IMR-90 (cell line): ENCODE measurements at regions not wholly inside any gene's neighbourhood (a gene's known extent, or its start where the extent isn't known, plus 50 kb on each side); places are given as distances from the start of the nearest gene placed in this dataset.
A peak's percentile ranks its signal among the peaks of the same experiment; 100 is the strongest.

Experiments
- ATAC-seq: fragments of 200-7000 bp; cut with Tn5 transposase; 2 replicates; pipeline ENCODE4 v1.9.1; 2020; ENCODE audit warnings: low read depth, mild to moderate bottlenecking, moderate library complexity
- BruUV-seq: library from RNA; stranded (reverse); fragments of 400-500 nt; replicated peaks from 2 replicates; lab custom pipeline; 2021; lab: Mats Ljungman, UMichigan
- CTCF ChIA-PET: fragments of 300-600 bp; formaldehyde crosslinking; extraction: SDS; loops from one replicate; lab custom pipeline; 2021; ENCODE audit warnings: antibody characterized with exemption; lab: Yijun Ruan, JAX
- POLR2A ChIA-PET: fragments of 300-600 bp; sonication (Branson Sonifier 250); formaldehyde crosslinking; loops from one replicate; lab custom pipeline; 2022; ENCODE audit warnings: antibody characterized with exemption; ENCODE audit not compliant: unreplicated experiment; lab: Charles Lee
- DNase-seq: peaks from one replicate; pipeline ENCODE4 v3.0.0; 2013
- H2AFZ ChIP-seq: replicated peaks from 2 replicates; pipeline ENCODE3; 2013; ENCODE audit warnings: low read length, mild to moderate bottlenecking; ENCODE audit not compliant: poor library complexity
- H2AK5ac ChIP-seq: 2 replicates; pipeline ENCODE4 v1.6.1; 2013; ENCODE audit warnings: low read depth, low read length, inconsistent platforms
- H2AK9ac ChIP-seq: replicated peaks from 2 replicates; pipeline ENCODE3; 2013; ENCODE audit warnings: mild to moderate bottlenecking, low read depth, low read length, moderate library complexity; ENCODE audit not compliant: poor library complexity
- H2BK120ac ChIP-seq: 2 replicates; pipeline ENCODE4 v1.6.1; 2013; ENCODE audit warnings: low read depth, low read length, inconsistent platforms
- H2BK15ac ChIP-seq: 3 replicates; pipeline ENCODE4 v1.6.1; 2013; ENCODE audit warnings: low read depth, low read length, inconsistent platforms
- H2BK20ac ChIP-seq: 2 replicates; pipeline ENCODE4 v1.6.1; 2013; ENCODE audit warnings: low read depth, mild to moderate bottlenecking, inconsistent platforms, low read length, moderate library complexity
- H2BK5ac ChIP-seq: 2 replicates; pipeline ENCODE4 v1.6.1; 2013; ENCODE audit warnings: mild to moderate bottlenecking, low read depth, low read length, inconsistent platforms; ENCODE audit not compliant: poor library complexity, severe bottlenecking
- H3K14ac ChIP-seq: replicated peaks from 2 replicates; pipeline ENCODE4 v1.6.1; 2013; ENCODE audit warnings: low read depth, low read length, inconsistent platforms
- H3K18ac ChIP-seq: 2 replicates; pipeline ENCODE4 v1.6.1; 2013; ENCODE audit warnings: low read depth, low read length, control low read depth
- H3K23ac ChIP-seq: 2 replicates; pipeline ENCODE4 v1.6.1; 2013; ENCODE audit warnings: low read depth, low read length, inconsistent platforms
- H3K27ac ChIP-seq: 2 replicates; pipeline ENCODE4 v1.5.1; 2013; ENCODE audit warnings: mild to moderate bottlenecking, control low read depth, low read length; ENCODE audit not compliant: insufficient read depth
- H3K27me3 ChIP-seq: 2 replicates; pipeline ENCODE4 v1.6.1; 2013; ENCODE audit warnings: low read length; ENCODE audit not compliant: control insufficient read depth, insufficient read depth
- H3K36me3 ChIP-seq: 2 replicates; pipeline ENCODE4 v1.6.1; 2013; ENCODE audit warnings: low read length, mixed read lengths; ENCODE audit not compliant: control insufficient read depth, insufficient read depth
- H3K4ac ChIP-seq: 2 replicates; pipeline ENCODE4 v1.6.1; 2013; ENCODE audit warnings: low read depth, low read length, inconsistent platforms
- H3K4me1 ChIP-seq: 2 replicates; pipeline ENCODE4 v1.6.1; 2013; ENCODE audit warnings: low read length, mixed read lengths; ENCODE audit not compliant: control insufficient read depth, insufficient read depth
- H3K4me2 ChIP-seq: 2 replicates; pipeline ENCODE4 v1.6.1; 2013; ENCODE audit warnings: low read depth, mild to moderate bottlenecking, control low read depth, low read length, moderate library complexity
- H3K4me3 ChIP-seq: 2 replicates; pipeline ENCODE4 v1.5.1; 2013; ENCODE audit warnings: low read depth, mild to moderate bottlenecking, control low read depth, low read length, moderate library complexity; ENCODE audit not compliant: insufficient read depth
- H3K56ac ChIP-seq: 2 replicates; pipeline ENCODE4 v1.6.1; 2013; ENCODE audit warnings: low read length, inconsistent platforms; ENCODE audit not compliant: insufficient read depth; ENCODE audit errors: extremely low read depth
- H3K79me1 ChIP-seq, 2 experiments: 2 replicates each; pipeline ENCODE4 v1.6.1; 2013; ENCODE audit warnings: low read length in 2 of 2, inconsistent platforms in 1 of 2, low read depth in 1 of 2
- H3K9ac ChIP-seq: 2 replicates; pipeline ENCODE4 v1.6.1; 2013; ENCODE audit warnings: low read depth, low read length, control low read depth
- H3K9me1 ChIP-seq: 2 replicates; pipeline ENCODE4 v1.6.1; 2013; ENCODE audit warnings: low read length, inconsistent platforms; ENCODE audit not compliant: insufficient read depth
- H3K9me3 ChIP-seq: 2 replicates; pipeline ENCODE4 v1.6.1; 2013; ENCODE audit warnings: low read length; ENCODE audit not compliant: control insufficient read depth, insufficient read depth
- H4K20me1 ChIP-seq: 2 replicates; pipeline ENCODE4 v1.6.1; 2013; ENCODE audit warnings: low read length, inconsistent platforms; ENCODE audit not compliant: insufficient read depth
- H4K5ac ChIP-seq: 2 replicates; pipeline ENCODE4 v1.6.1; 2013; ENCODE audit warnings: mild to moderate bottlenecking, low read depth, low read length, control low read depth
- H4K8ac ChIP-seq, 2 experiments: 2 replicates each; pipeline ENCODE4 v1.6.1; 2013; ENCODE audit warnings: low read depth in 2 of 2, low read length in 2 of 2, control low read depth in 1 of 2, inconsistent platforms in 1 of 2
- H4K91ac ChIP-seq: 2 replicates; pipeline ENCODE4 v1.6.1; 2013; ENCODE audit warnings: low read depth, low read length, inconsistent platforms; ENCODE audit not compliant: insufficient read depth
- CEBPB ChIP-seq: IDR thresholded peaks from 2 replicates; pipeline ENCODE4 v1.6.1; 2012; ENCODE audit warnings: low read depth, low read length, improper control_type of control experiment
- MXI1 ChIP-seq: IDR thresholded peaks from 2 replicates; pipeline ENCODE4 v1.6.1; 2012; ENCODE audit warnings: low read depth, mild to moderate bottlenecking, low read length, moderate library complexity, borderline replicate concordance
- WGBS, 2 experiments: methylation state at CpG; one replicate each; pipeline versions ENCODE4 v1.1.5 to v1.1.7; 2013; ENCODE audit warnings: missing lambda C conversion rate in 2 of 2; ENCODE audit not compliant: insufficient read length in 1 of 2; ENCODE audit errors: extremely low coverage in 2 of 2; 5-methylcytosine and 5-hydroxymethylcytosine counted together
- dilution Hi-C: fragments of 300-500 bp; cut with HindIII; formaldehyde crosslinking; loops from one replicate; pipeline ENCODE4 v1.14.3; 2018; ENCODE audit warnings: low sequenced_read_pairs; ENCODE audit not compliant: unreplicated experiment
- in situ Hi-C: fragments of 300-500 bp; cut with MboI; formaldehyde crosslinking; loops from 3 replicates; pipeline ENCODE4 v1.14.3; 2019; ENCODE audit warnings: low sequenced_read_pairs, inconsistent platforms, mixed read lengths
- intact Hi-C: fragments of 100-400 bp; cut with micrococcal nuclease; formaldehyde crosslinking; loops from 2 replicates; pipeline ENCODE4 v1.10.0; 2022

GRCh38 chr3:162658003-162658402, 1161.4 kb downstream of the OTOL1 start:
- ChIA-PET CTCF (no interaction called here), POLR2A (no interaction called here)
- no peak overlapping the region for H2AFZ ChIP-seq
- H3K79me1 ChIP-seq = no peaks in the 10 kb centered on the region
- H2BK15ac ChIP-seq = no peak overlapping the region
- no peak overlapping the region for H2AK9ac ChIP-seq
- BruUV-seq = no TSS peak
- H3K4me2 ChIP-seq = no peak overlapping the region
- H3K9me1 ChIP-seq = no peaks in the 10 kb centered on the region
- no peak overlapping the region for H3K9ac ChIP-seq
- no peak overlapping the region for H3K23ac ChIP-seq
- H3K36me3 ChIP-seq = no peaks in the 10 kb centered on the region
- no peak overlapping the region for H3K4me3 ChIP-seq
- no peak overlapping the region for H2BK20ac ChIP-seq
- no peak overlapping the region for H3K14ac ChIP-seq
- in situ Hi-C loops = no loop called here
- no peak overlapping the region for H2BK120ac ChIP-seq
- H4K5ac ChIP-seq = no peak overlapping the region
- no peaks in the 10 kb centered on the region for H3K4me1 ChIP-seq
- H3K18ac ChIP-seq = no peak overlapping the region
- H2AK5ac ChIP-seq = no peak overlapping the region
- no peaks in the 10 kb centered on the region for H3K27me3 ChIP-seq
- DNase-seq = no peak
- H3K4ac ChIP-seq = no peak overlapping the region
- intact Hi-C loops = no loop called here
- no peak overlapping the region for H4K8ac ChIP-seq
- no peak overlapping the region for H2BK5ac ChIP-seq
- H3K56ac ChIP-seq = no peak overlapping the region
- dilution Hi-C loops = no loop called here
- H4K91ac ChIP-seq = no peak overlapping the region
- TF ChIP-seq MXI1 (no peak), CEBPB (peak; percentile 27; the same call in 1 of the 2 replicates)
- no peak for ATAC-seq
- no CpG with 5 or more reads among the region's 1 CpG for WGBS, 2 experiments
- no peaks in the 10 kb centered on the region for H4K20me1 ChIP-seq
- no peak overlapping the region for H3K27ac ChIP-seq
- no peaks in the 10 kb centered on the region for H3K9me3 ChIP-seq
